ENCODE measurements at regions not wholly inside any gene's neighbourhood (a gene's known extent, or its start where the extent isn't known, plus 50 kb on each side); places are given as distances from the start of the nearest gene placed in this dataset.

GRCh38 chrX:121433289-121433688 is 385.9 kb downstream of the GLUD2 start:
- TF ChIP-seq POLR2A (IDR thresholded peaks at IDR 0.05), result no peak
- TF ChIP-seq CTCF (IDR thresholded peaks at IDR 0.05), result no peak
